H9 (cell line): ENCODE measurements at regions not wholly inside any gene's neighbourhood (a gene's known extent, or its start where the extent isn't known, plus 50 kb on each side); places are given as distances from the start of the nearest gene placed in this dataset.

Source experiments
- DNase-seq: peaks from one replicate; pipeline ENCODE4 v3.0.0-alpha.2; 2017
- H2AFZ ChIP-seq: one replicate; pipeline ENCODE4 v1.6.1; 2013; ENCODE audit warnings: mild to moderate bottlenecking, low read length, control low read depth, moderate library complexity
- H2AK5ac ChIP-seq: 2 replicates; pipeline ENCODE4 v1.6.1; 2013; ENCODE audit warnings: low read length, control low read depth, mixed read lengths; ENCODE audit not compliant: insufficient read length
- H2BK120ac ChIP-seq: one replicate; pipeline ENCODE4 v1.6.1; 2013; ENCODE audit warnings: low read depth, mild to moderate bottlenecking, low read length, control low read depth, inconsistent platforms; ENCODE audit not compliant: poor library complexity, severe bottlenecking
- H2BK12ac ChIP-seq: 2 replicates; pipeline ENCODE4 v1.6.1; 2013; ENCODE audit warnings: low read length, control low read depth, mixed read lengths, low read depth; ENCODE audit not compliant: insufficient read length
- H2BK15ac ChIP-seq: 2 replicates; pipeline ENCODE4 v1.6.1; 2013; ENCODE audit warnings: low read depth, low read length, control low read depth
- H2BK20ac ChIP-seq: one replicate; pipeline ENCODE4 v1.6.1; 2013; ENCODE audit warnings: low read depth, mild to moderate bottlenecking, low read length, control low read depth, inconsistent platforms; ENCODE audit not compliant: poor library complexity, severe bottlenecking
- H2BK5ac ChIP-seq: 2 replicates; pipeline ENCODE4 v1.6.1; 2013; ENCODE audit warnings: low read length, control low read depth, mixed read lengths; ENCODE audit not compliant: insufficient read length
- H3K14ac ChIP-seq: 2 replicates; pipeline ENCODE4 v1.6.1; 2013; ENCODE audit warnings: low read length, control low read depth; ENCODE audit not compliant: insufficient read depth
- H3K18ac ChIP-seq: 2 replicates; pipeline ENCODE4 v1.6.1; 2013; ENCODE audit warnings: low read depth, mild to moderate bottlenecking, mixed read lengths, low read length, control low read depth; ENCODE audit not compliant: insufficient read length
- H3K23ac ChIP-seq: 2 replicates; pipeline ENCODE4 v1.6.1; 2013; ENCODE audit warnings: low read length, control low read depth, mixed read lengths, low read depth; ENCODE audit not compliant: insufficient read length
- H3K23me2 ChIP-seq: 2 replicates; pipeline ENCODE4 v1.6.1; 2013; ENCODE audit warnings: low read depth, mild to moderate bottlenecking, mixed read lengths, low read length, control low read depth; ENCODE audit not compliant: insufficient read length, poor library complexity, severe bottlenecking
- H3K27ac ChIP-seq: 2 replicates; pipeline ENCODE4 v1.5.1; 2013; ENCODE audit warnings: low read length, control low read depth, mixed read lengths, low read depth; ENCODE audit not compliant: insufficient read length
- H3K27me3 ChIP-seq: 2 replicates; pipeline ENCODE4 v1.6.1; 2013; ENCODE audit warnings: low read length, control low read depth, inconsistent platforms; ENCODE audit not compliant: insufficient read depth
- H3K4ac ChIP-seq: 2 replicates; pipeline ENCODE4 v1.6.1; 2013; ENCODE audit warnings: low read depth, mild to moderate bottlenecking, control low read depth, inconsistent platforms, low read length, moderate library complexity
- H3K4me1 ChIP-seq: 2 replicates; pipeline ENCODE4 v1.6.1; 2013; ENCODE audit warnings: low read length, control low read depth, inconsistent platforms; ENCODE audit not compliant: insufficient read depth
- H3K4me2 ChIP-seq: 2 replicates; pipeline ENCODE4 v1.6.1; 2013; ENCODE audit warnings: low read length, control low read depth, mixed read lengths; ENCODE audit not compliant: insufficient read length, insufficient read depth
- H3K56ac ChIP-seq: 2 replicates; pipeline ENCODE4 v1.6.1; 2013; ENCODE audit warnings: low read depth, mild to moderate bottlenecking, mixed read lengths, low read length, control low read depth; ENCODE audit not compliant: insufficient read length
- H3K79me1 ChIP-seq: 2 replicates; pipeline ENCODE4 v1.6.1; 2013; ENCODE audit warnings: low read depth, mild to moderate bottlenecking, moderate library complexity, low read length, control low read depth, inconsistent platforms; ENCODE audit not compliant: insufficient read depth, poor library complexity, severe bottlenecking
- H3K79me2 ChIP-seq: 2 replicates; pipeline ENCODE4 v1.6.1; 2013; ENCODE audit warnings: low read length, control low read depth, inconsistent platforms; ENCODE audit not compliant: insufficient read depth
- H3K9ac ChIP-seq: 2 replicates; pipeline ENCODE4 v1.6.1; 2013; ENCODE audit warnings: low read length, control low read depth, mixed read lengths; ENCODE audit not compliant: insufficient read length; ENCODE audit errors: extremely low read depth
- H3K9me3 ChIP-seq: one replicate; pipeline ENCODE4 v1.6.1; 2013; ENCODE audit warnings: low read depth, low read length, inconsistent platforms; ENCODE audit not compliant: control insufficient read depth
- H3T11ph ChIP-seq: one replicate; pipeline ENCODE4 v1.6.1; 2013; ENCODE audit warnings: mild to moderate bottlenecking, low read length, control low read depth, inconsistent platforms
- H4K20me1 ChIP-seq: one replicate; pipeline ENCODE4 v1.6.1; 2013; ENCODE audit not compliant: control insufficient read depth, insufficient read length, insufficient read depth
- H4K5ac ChIP-seq: 2 replicates; pipeline ENCODE4 v1.6.1; 2013; ENCODE audit warnings: low read depth, mild to moderate bottlenecking, mixed read lengths, low read length, control low read depth; ENCODE audit not compliant: insufficient read length
- H4K8ac ChIP-seq: replicated peaks from 2 replicates; pipeline ENCODE4 v1.6.1; 2013; ENCODE audit warnings: low read length, control low read depth, mixed read lengths, low read depth; ENCODE audit not compliant: insufficient read length
- H4K91ac ChIP-seq: 2 replicates; pipeline ENCODE4 v1.6.1; 2013; ENCODE audit warnings: low read depth, mild to moderate bottlenecking, moderate library complexity, mixed read lengths, low read length, control low read depth; ENCODE audit not compliant: insufficient read length
- H3K27ac Mint-ChIP-seq, 3 experiments: 2 replicates in 2 of 3; 3 replicates in 1 of 3; pipeline ENCODE4 v1.8.0; 2020 to 2021; ENCODE audit warnings: mixed read lengths in 3 of 3, mild to moderate bottlenecking in 1 of 3, moderate library complexity in 1 of 3
- H3K27me3 Mint-ChIP-seq: 2 replicates; pipeline ENCODE4 v1.8.0; 2021; ENCODE audit warnings: low read depth, mild to moderate bottlenecking, moderate library complexity, mixed read lengths
- H3K36me3 Mint-ChIP-seq, 3 experiments: 2 replicates in 2 of 3; 3 replicates in 1 of 3; pipeline ENCODE4 v1.8.0; 2020 to 2021; ENCODE audit warnings: low read depth in 3 of 3, mixed read lengths in 3 of 3; ENCODE audit not compliant: insufficient read depth in 1 of 3
- H3K4me1 Mint-ChIP-seq, 2 experiments: 2 replicates each; pipeline ENCODE4 v1.8.0; 2020; ENCODE audit warnings: mixed read lengths in 2 of 2
- H3K4me3 Mint-ChIP-seq, 2 experiments: 2 replicates in 1 of 2; 3 replicates in 1 of 2; pipeline ENCODE4 v1.8.0; 2020 to 2021; ENCODE audit warnings: mild to moderate bottlenecking in 2 of 2, mixed read lengths in 2 of 2, moderate library complexity in 1 of 2
- H3K9me3 Mint-ChIP-seq, 2 experiments: 2 replicates in 1 of 2; 3 replicates in 1 of 2; pipeline ENCODE4 v1.8.0; 2020; ENCODE audit warnings: mild to moderate bottlenecking in 2 of 2, mixed read lengths in 2 of 2, moderate library complexity in 1 of 2
- WGBS: extraction: QIAGEN DNeasy Blood & Tissue Kit; methylation state at CpG from one replicate; pipeline ENCODE4 v1.1.7; 2013; ENCODE audit warnings: missing lambda C conversion rate, low lambda C conversion rate, mixed read lengths; ENCODE audit not compliant: insufficient read length; ENCODE audit errors: extremely low coverage; 5-methylcytosine and 5-hydroxymethylcytosine counted together
- TF ChIP-seq, protein P1 (sequence below): fragments of 200-600 bp; sonication (generic); conservative IDR thresholded peaks from 3 replicates; pipeline ENCODE4 v1.8.0; 2021; ENCODE audit warnings: antibody characterized with exemption, mild to moderate bottlenecking

DNA sequence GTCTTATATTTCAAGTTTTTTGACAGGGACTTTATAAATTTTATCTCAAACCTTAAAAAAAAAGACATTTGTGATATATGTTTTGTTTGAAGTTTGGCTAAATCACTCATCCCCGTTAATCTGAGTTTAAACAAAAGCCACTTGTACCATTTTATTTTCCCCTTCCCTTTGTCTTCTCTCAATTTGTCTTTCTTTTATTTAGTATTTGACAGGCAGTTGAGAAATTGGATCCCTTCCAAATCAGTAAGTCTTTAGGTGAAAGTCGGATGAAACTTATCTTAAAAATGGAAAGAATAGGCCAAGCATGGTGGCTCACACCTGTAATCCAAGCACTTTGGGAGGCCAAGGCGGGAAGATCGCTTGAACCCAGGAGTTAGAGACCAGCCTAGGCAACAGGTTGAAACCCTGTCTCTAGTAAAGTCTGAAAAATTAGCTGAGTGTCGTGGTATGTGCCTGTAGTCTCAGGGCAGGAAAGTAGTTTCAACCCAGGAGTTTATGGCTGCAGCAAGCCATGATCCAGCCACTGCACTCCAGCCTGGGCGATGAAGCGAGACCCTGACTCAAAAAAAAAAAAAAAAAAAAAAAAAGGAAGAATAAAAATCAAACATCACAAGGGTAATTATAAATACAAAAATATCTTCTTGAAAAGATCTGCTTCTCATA is 394.6 kb upstream of the TPM1 start:
- Histone ChIP-seq H3K4ac (no peak overlapping the region), H3K18ac (no peak overlapping the region), H4K5ac (no peak overlapping the region), H3K4me2 (no peak overlapping the region), H3K23ac (no peak overlapping the region), H3K27ac (no peak overlapping the region), H4K91ac (no peak overlapping the region), H2BK15ac (no peak overlapping the region), H2BK120ac (no peak overlapping the region), H3K56ac (no peak overlapping the region), H2BK20ac (no peak overlapping the region), H4K8ac (no peak overlapping the region), H2BK12ac (no peak overlapping the region), H3K4me1 (peaks cover 4% of the 10 kb centered on the region; the same call in 1 of the 2 replicates), H4K20me1 (no peaks in the 10 kb centered on the region), H3K79me2 (no peaks in the 10 kb centered on the region), H3K9ac (no peak overlapping the region), H2BK5ac (no peak overlapping the region), H3K79me1 (no peaks in the 10 kb centered on the region), H3K27me3 (no peaks in the 10 kb centered on the region), H2AK5ac (no peak overlapping the region), H2AFZ (no peak overlapping the region), H3K23me2 (no peaks in the 10 kb centered on the region), H3K14ac (no peak overlapping the region), H3T11ph (no peak overlapping the region), H3K9me3 (no peaks in the 10 kb centered on the region)
- peaks cover 22 to 24% of the 10 kb centered on the region in 2 experiments for H3K4me1 Mint-ChIP-seq
- peaks cover under 1 to 10% (median under 1%) of the 10 kb centered on the region in 3 experiments; a peak in 6 of 7 replicates for H3K36me3 Mint-ChIP-seq
- H3K27ac Mint-ChIP-seq = no peak overlapping the region
- DNase-seq = no peak
- TF ChIP-seq, protein P1, sequence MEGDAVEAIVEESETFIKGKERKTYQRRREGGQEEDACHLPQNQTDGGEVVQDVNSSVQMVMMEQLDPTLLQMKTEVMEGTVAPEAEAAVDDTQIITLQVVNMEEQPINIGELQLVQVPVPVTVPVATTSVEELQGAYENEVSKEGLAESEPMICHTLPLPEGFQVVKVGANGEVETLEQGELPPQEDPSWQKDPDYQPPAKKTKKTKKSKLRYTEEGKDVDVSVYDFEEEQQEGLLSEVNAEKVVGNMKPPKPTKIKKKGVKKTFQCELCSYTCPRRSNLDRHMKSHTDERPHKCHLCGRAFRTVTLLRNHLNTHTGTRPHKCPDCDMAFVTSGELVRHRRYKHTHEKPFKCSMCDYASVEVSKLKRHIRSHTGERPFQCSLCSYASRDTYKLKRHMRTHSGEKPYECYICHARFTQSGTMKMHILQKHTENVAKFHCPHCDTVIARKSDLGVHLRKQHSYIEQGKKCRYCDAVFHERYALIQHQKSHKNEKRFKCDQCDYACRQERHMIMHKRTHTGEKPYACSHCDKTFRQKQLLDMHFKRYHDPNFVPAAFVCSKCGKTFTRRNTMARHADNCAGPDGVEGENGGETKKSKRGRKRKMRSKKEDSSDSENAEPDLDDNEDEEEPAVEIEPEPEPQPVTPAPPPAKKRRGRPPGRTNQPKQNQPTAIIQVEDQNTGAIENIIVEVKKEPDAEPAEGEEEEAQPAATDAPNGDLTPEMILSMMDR = no peak
- no CpG with 5 or more reads among the region's 7 CpGs for WGBS
- H3K9me3 Mint-ChIP-seq = no peaks in the 10 kb centered on the region
- no peaks in the 10 kb centered on the region for H3K27me3 Mint-ChIP-seq
- H3K4me3 Mint-ChIP-seq = no peak overlapping the region
